Chondrocyte (in vitro differentiated cells): ENCODE measurements at regions not wholly inside any gene's neighbourhood (a gene's known extent, or its start where the extent isn't known, plus 50 kb on each side); places are given as distances from the start of the nearest gene placed in this dataset.

ENCODE experiments used
- DNase-seq: peaks from one replicate; pipeline ENCODE4 v3.0.0; 2021; ENCODE audit warnings: mixed read lengths, low spot score
- H3K27ac Mint-ChIP-seq: one replicate; pipeline ENCODE4 v1.8.0; 2021; ENCODE audit warnings: mild to moderate bottlenecking, moderate library complexity, mixed read lengths; ENCODE audit not compliant: unreplicated experiment
- H3K27me3 Mint-ChIP-seq: 2 replicates; pipeline ENCODE4 v1.8.0; 2021; ENCODE audit warnings: low read depth, mixed read lengths
- H3K36me3 Mint-ChIP-seq: 2 replicates; pipeline ENCODE4 v1.8.0; 2021; ENCODE audit warnings: low read depth, mixed read lengths
- H3K4me1 Mint-ChIP-seq: 2 replicates; pipeline ENCODE4 v1.8.0; 2021; ENCODE audit warnings: low read depth, mild to moderate bottlenecking, mixed read lengths
- H3K4me3 Mint-ChIP-seq: one replicate; pipeline ENCODE4 v1.8.0; 2021; ENCODE audit warnings: mild to moderate bottlenecking, moderate library complexity, mixed read lengths; ENCODE audit not compliant: unreplicated experiment
- H3K9me3 Mint-ChIP-seq: 2 replicates; pipeline ENCODE4 v1.8.0; 2021; ENCODE audit warnings: low read depth, mixed read lengths
- CTCF ChIP-seq: fragments of 200-600 bp; sonication (generic); IDR thresholded peaks from 2 replicates; pipeline ENCODE4 v1.5.0; 2021; ENCODE audit warnings: antibody characterized with exemption, mild to moderate bottlenecking, moderate library complexity

DNA sequence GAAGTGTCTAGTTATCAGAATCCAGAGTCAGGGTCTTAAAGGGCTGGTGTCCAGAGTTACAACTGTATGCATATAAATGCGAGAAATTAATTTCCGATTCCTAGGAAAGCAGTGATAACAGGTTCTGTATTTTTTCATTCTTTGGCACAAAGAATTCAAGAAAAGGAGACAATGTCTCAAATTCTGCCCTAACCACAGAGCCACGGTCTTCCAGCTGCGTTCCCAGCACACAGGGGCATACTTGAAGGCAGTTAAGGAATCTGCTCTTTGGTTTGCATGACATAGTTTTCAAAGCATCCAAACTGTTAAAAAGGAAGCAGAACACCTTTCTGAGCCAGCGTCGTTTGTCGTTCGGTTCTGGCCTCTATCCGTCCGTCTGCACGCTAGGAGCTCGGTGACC, 416.9 kb upstream of the MKI67 start:
- Mint-ChIP-seq H3K4me1 (peaks cover 11% of the 10 kb centered on the region), H3K9me3 (no peaks in the 10 kb centered on the region), H3K27ac (no peak overlapping the region), H3K4me3 (no peak overlapping the region), H3K27me3 (peaks cover 23% of the 10 kb centered on the region), H3K36me3 (no peaks in the 10 kb centered on the region)
- DNase-seq, result no peak
- TF ChIP-seq CTCF, result no peak

DNA sequence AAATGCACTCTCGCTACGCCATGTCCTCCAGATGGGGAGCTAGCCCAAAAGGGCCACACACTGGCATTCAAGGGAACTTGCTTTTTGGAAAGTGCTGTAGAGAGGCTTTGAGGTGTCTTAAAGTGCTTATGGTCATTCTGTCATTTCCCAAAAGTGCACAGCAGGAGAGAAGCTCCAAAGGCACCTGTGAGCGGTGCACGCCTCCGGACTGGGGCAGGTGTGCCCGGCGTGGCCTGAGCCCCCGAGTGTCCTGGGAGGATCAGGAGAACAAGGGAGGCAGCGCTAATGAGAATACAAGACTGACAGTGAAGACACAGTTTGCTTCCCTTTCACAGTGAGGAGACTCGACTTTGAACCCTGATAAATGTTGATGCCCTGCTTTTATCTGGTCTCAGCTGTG, 419.0 kb upstream of the MKI67 start:
- peaks cover 16% of the 10 kb centered on the region for H3K27me3 Mint-ChIP-seq
- no peak for DNase-seq
- H3K9me3 Mint-ChIP-seq, result peaks cover 5% of the 10 kb centered on the region
- H3K36me3 Mint-ChIP-seq, result no peaks in the 10 kb centered on the region
- no peak overlapping the region for H3K27ac Mint-ChIP-seq
- no peak overlapping the region for H3K4me3 Mint-ChIP-seq
- TF ChIP-seq CTCF, result no peak
- H3K4me1 Mint-ChIP-seq, result peaks cover 11% of the 10 kb centered on the region

DNA sequence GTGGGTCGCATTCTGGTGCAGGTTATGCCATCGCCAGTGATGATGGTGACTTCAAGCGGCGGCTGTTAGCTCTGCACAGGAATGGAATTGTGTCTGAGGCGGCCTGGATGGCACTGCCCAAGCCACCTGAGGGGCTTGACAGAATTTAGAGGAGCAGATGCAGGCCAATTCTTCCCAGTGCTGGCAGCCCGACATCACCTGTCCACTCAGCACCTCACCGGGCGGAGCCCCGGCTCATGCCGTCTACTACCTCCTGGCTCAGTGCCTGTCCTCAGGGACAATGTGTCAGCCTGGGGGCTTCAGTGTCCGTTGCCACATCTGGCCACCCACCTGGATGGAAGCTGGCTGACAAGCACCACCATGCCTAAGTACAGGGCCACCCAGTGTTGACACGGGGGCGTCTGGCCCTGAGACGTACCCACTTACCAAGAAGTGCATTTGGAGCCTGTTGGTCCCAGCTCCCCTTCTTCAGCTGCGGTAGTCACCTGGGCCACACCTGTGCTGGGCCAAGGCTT, 420.5 kb upstream of the MKI67 start:
- Mint-ChIP-seq H3K4me3 (no peak overlapping the region), H3K9me3 (peaks cover 10% of the 10 kb centered on the region), H3K27ac (no peak overlapping the region), H3K36me3 (no peaks in the 10 kb centered on the region), H3K27me3 (peaks cover 5% of the 10 kb centered on the region), H3K4me1 (no peaks in the 10 kb centered on the region)
- DNase-seq, result no peak
- TF ChIP-seq CTCF, result no peak

DNA sequence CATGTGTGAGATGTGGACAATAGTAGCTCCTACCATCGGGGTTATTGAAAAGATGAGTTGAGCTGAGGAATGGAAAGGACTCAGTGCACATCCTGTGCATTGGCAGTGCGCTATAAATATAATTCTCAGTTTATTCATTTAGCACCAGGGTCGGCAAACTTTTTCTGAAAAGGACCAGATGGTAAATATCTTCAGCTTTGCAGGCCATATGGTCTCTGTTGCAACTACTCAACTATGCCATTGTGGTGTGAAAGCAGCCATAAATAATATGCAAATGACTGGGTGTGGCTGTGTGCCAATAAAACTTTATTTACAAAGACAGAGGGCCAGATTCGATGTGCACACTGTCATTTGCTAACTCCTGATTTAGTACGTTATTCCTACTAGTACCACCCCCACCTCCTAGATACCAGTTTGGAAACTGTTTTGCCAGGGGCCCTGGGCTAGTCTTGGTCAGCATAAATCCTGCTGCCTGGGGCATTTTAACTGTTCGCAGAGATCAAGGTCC, 422.9 kb upstream of the MKI67 start:
- TF ChIP-seq CTCF, result no peak
- DNase-seq, result no peak
- peaks cover 14% of the 10 kb centered on the region for H3K9me3 Mint-ChIP-seq
- peaks cover 5% of the 10 kb centered on the region for H3K27me3 Mint-ChIP-seq
- H3K27ac Mint-ChIP-seq, result no peak overlapping the region
- H3K4me1 Mint-ChIP-seq, result no peaks in the 10 kb centered on the region
- no peak overlapping the region for H3K4me3 Mint-ChIP-seq
- H3K36me3 Mint-ChIP-seq, result no peaks in the 10 kb centered on the region

DNA sequence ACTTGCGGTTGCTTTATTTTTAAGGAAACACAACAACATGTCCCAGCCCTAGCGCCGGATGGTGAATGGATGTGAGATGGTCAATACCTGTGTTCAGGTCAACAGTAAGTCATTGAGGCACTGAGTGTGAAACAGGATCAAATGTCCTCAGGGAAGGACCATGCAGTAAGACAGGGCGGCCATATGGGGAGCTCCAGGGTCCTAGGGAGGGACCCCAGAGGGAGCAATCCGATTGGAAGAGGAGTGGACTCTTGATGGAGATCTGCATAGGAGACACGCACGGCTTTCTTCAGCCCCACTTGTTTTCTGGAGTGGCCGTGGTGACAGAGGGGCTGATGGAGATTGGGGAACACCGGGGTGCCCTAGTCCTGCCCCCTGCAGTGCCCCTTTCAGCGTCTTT, 423.8 kb upstream of the MKI67 start:
- no peak for TF ChIP-seq CTCF
- Mint-ChIP-seq H3K4me1 (no peaks in the 10 kb centered on the region), H3K36me3 (no peaks in the 10 kb centered on the region), H3K27ac (no peak overlapping the region), H3K27me3 (peaks cover 2% of the 10 kb centered on the region), H3K4me3 (no peak overlapping the region), H3K9me3 (peaks cover 14% of the 10 kb centered on the region)
- no peak for DNase-seq
